ENCODE measurements at regions not wholly inside any gene's neighbourhood (a gene's known extent, or its start where the extent isn't known, plus 50 kb on each side); places are given as distances from the start of the nearest gene placed in this dataset.

DNA sequence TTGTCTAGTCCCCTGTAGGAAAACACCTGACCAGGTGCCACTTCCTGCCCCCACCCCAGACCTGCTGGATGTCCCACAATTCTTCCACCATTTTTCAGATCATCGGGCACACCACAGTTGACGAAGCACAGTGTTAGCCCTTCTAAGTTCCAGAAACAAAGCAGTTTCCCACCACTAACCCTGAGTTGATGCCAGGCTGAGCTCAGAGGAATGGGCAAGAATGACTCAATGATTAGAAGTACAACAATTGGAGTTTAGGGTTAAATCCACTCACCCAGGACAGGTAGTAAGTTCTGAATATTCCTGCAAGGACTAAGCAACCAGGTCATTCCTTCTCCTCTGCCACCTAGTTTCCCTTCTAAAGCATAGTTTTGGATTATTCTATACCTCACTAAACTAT is 979.8 kb downstream of the BCL11B start:
- Histone ChIP-seq H3K27ac (ENCODE audit: low read length) (no peak overlapping the region), H3K36me3 (ENCODE audit: control insufficient read depth, insufficient read depth, low read length) (no peaks in the 10 kb centered on the region), H3K4me3 (ENCODE audit: low read length) (no peak overlapping the region), H3K9me3 (ENCODE audit: control insufficient read depth, insufficient read depth, low read length) (no peaks in the 10 kb centered on the region), H3K27me3 (ENCODE audit: control insufficient read depth, insufficient read depth, low read length) (no peaks in the 10 kb centered on the region), H3K4me1 (ENCODE audit: control insufficient read depth, insufficient read depth, low read length) (no peaks in the 10 kb centered on the region)
- TF ChIP-seq, protein P1, sequence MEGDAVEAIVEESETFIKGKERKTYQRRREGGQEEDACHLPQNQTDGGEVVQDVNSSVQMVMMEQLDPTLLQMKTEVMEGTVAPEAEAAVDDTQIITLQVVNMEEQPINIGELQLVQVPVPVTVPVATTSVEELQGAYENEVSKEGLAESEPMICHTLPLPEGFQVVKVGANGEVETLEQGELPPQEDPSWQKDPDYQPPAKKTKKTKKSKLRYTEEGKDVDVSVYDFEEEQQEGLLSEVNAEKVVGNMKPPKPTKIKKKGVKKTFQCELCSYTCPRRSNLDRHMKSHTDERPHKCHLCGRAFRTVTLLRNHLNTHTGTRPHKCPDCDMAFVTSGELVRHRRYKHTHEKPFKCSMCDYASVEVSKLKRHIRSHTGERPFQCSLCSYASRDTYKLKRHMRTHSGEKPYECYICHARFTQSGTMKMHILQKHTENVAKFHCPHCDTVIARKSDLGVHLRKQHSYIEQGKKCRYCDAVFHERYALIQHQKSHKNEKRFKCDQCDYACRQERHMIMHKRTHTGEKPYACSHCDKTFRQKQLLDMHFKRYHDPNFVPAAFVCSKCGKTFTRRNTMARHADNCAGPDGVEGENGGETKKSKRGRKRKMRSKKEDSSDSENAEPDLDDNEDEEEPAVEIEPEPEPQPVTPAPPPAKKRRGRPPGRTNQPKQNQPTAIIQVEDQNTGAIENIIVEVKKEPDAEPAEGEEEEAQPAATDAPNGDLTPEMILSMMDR (IDR thresholded peaks at IDR 0.05): no peak
- 90% methylated on average over 2 of the region's 2 CpGs for WGBS (ENCODE audit: insufficient coverage)
- no peaks in the 10 kb centered on the region for H3K36me3 Mint-ChIP-seq
- no peak overlapping the region for H3K27ac Mint-ChIP-seq
- no peak for DNase-seq
- intact Hi-C loops (cut with micrococcal nuclease): no loop called here
- H3K9me3 Mint-ChIP-seq: no peaks in the 10 kb centered on the region
- H3K4me3 Mint-ChIP-seq: no peak overlapping the region
- H3K4me1 Mint-ChIP-seq: no peaks in the 10 kb centered on the region
- no peak for ATAC-seq
- H3K27me3 Mint-ChIP-seq (ENCODE audit: low read depth in 2 of 2): peaks cover 0 to 3% of the 10 kb centered on the region in 2 donors

DNA sequence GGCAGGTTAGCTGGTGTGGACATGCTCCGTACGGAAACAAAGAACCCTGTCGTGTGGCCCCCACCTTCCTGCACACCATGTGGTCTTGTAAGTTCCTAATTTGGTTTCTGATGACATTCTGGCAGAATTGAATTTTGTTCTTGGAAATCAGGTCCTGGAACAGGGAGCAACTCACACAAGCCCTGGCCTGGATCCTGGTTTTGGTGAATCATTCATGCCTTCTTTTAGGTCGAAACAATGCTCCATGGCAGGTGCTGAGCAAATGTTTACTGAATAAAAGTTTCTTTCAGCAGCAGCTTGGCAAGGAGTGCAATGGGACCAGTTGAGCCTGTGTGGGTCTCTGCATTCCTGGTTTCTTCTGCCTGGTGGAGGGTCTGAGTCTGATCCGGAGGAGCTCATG is 978.4 kb downstream of the BCL11B start:
- Mint-ChIP-seq H3K27me3 (ENCODE audit: low read depth in 2 of 2) (peaks cover 0 to 3% of the 10 kb centered on the region in 2 donors), H3K4me3 (no peak overlapping the region), H3K36me3 (no peaks in the 10 kb centered on the region), H3K4me1 (no peaks in the 10 kb centered on the region), H3K27ac (no peak overlapping the region), H3K9me3 (no peaks in the 10 kb centered on the region)
- ATAC-seq (no peak), DNase-seq (no peak)
- Histone ChIP-seq H3K4me1 (ENCODE audit: control insufficient read depth, insufficient read depth, low read length) (no peaks in the 10 kb centered on the region), H3K9me3 (ENCODE audit: control insufficient read depth, insufficient read depth, low read length) (no peaks in the 10 kb centered on the region), H3K27ac (ENCODE audit: low read length) (no peak overlapping the region), H3K36me3 (ENCODE audit: control insufficient read depth, insufficient read depth, low read length) (no peaks in the 10 kb centered on the region), H3K27me3 (ENCODE audit: control insufficient read depth, insufficient read depth, low read length) (no peaks in the 10 kb centered on the region), H3K4me3 (ENCODE audit: low read length) (no peak overlapping the region)
- TF ChIP-seq, protein P1 (IDR thresholded peaks at IDR 0.05): no peak
- intact Hi-C loops (cut with micrococcal nuclease): no loop called here
- 90% methylated on average over 5 of the region's 5 CpGs for WGBS (ENCODE audit: insufficient coverage)

DNA sequence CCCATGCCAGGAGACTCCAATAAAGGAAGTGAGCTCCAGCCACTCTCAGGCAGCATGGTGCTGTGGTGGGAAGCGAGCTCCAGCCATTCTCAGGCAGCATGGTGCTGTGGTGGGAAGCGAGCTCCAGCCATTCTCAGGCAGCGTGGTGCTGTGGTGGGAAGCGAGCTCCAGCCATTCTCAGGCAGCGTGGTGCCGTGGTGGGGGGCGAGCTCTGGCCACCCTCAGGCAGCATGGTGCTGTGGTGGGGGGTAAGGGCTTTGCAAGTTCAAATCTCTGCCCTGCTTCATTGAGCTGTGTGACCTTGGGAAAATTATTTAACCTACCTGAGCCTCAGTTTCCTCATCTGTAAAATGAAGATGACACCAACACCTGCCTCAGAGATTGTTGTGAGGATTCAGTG is 975.1 kb downstream of the BCL11B start:
- H3K4me1 Mint-ChIP-seq: no peaks in the 10 kb centered on the region
- no peaks in the 10 kb centered on the region for H3K36me3 Mint-ChIP-seq
- peaks cover under 1 to 3% of the 10 kb centered on the region in 2 donors for H3K27me3 Mint-ChIP-seq (ENCODE audit: low read depth in 2 of 2)
- no peaks in the 10 kb centered on the region for H3K4me1 ChIP-seq (ENCODE audit: control insufficient read depth, insufficient read depth, low read length)
- 85% methylated on average over 7 of the region's 7 CpGs for WGBS (ENCODE audit: insufficient coverage)
- no peak for DNase-seq
- no peak overlapping the region for H3K27ac Mint-ChIP-seq
- no peak overlapping the region for H3K4me3 ChIP-seq (ENCODE audit: low read length)
- H3K27me3 ChIP-seq (ENCODE audit: control insufficient read depth, insufficient read depth, low read length): no peaks in the 10 kb centered on the region
- no peak for ATAC-seq
- no peak overlapping the region for H3K27ac ChIP-seq (ENCODE audit: low read length)
- H3K4me3 Mint-ChIP-seq: no peak overlapping the region
- intact Hi-C loops (cut with micrococcal nuclease): no loop called here
- TF ChIP-seq, protein P1 (IDR thresholded peaks at IDR 0.05): no peak
- no peaks in the 10 kb centered on the region for H3K9me3 Mint-ChIP-seq
- no peaks in the 10 kb centered on the region for H3K9me3 ChIP-seq (ENCODE audit: control insufficient read depth, insufficient read depth, low read length)
- H3K36me3 ChIP-seq (ENCODE audit: control insufficient read depth, insufficient read depth, low read length): no peaks in the 10 kb centered on the region

DNA sequence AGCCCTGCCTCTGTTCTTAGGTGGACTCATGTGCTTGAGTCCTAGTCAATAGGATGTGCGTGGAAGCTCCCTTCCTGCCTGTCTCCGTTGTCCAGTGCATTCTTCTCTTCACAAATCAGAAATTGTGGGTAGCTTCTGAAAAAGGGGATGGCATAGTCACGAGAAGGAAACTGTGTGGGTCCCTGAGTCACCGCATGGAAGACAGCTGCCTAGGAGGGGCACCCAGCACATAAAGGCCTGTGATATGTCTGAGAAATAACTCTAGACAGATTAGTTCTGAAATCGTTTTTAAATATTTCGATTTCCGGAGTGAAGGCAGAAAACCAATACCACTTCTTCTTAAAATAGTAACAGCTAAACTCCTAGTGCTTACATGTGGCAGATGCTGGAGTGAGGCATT is 974.4 kb downstream of the BCL11B start:
- Histone ChIP-seq H3K9me3 (ENCODE audit: control insufficient read depth, insufficient read depth, low read length) (no peaks in the 10 kb centered on the region), H3K4me1 (ENCODE audit: control insufficient read depth, insufficient read depth, low read length) (no peaks in the 10 kb centered on the region), H3K27ac (ENCODE audit: low read length) (no peak overlapping the region), H3K36me3 (ENCODE audit: control insufficient read depth, insufficient read depth, low read length) (no peaks in the 10 kb centered on the region), H3K4me3 (ENCODE audit: low read length) (no peak overlapping the region), H3K27me3 (ENCODE audit: control insufficient read depth, insufficient read depth, low read length) (no peaks in the 10 kb centered on the region)
- H3K36me3 Mint-ChIP-seq: no peaks in the 10 kb centered on the region
- WGBS (ENCODE audit: insufficient coverage): 84% methylated on average over 5 of the region's 7 CpGs
- no peak for DNase-seq
- TF ChIP-seq, protein P1 (IDR thresholded peaks at IDR 0.05): no peak
- H3K9me3 Mint-ChIP-seq: no peaks in the 10 kb centered on the region
- no peak for ATAC-seq
- H3K27ac Mint-ChIP-seq: no peak overlapping the region
- H3K4me3 Mint-ChIP-seq: no peak overlapping the region
- peaks cover 0 to 7% of the 10 kb centered on the region in 2 donors for H3K27me3 Mint-ChIP-seq (ENCODE audit: low read depth in 2 of 2)
- intact Hi-C loops (cut with micrococcal nuclease): no loop called here
- H3K4me1 Mint-ChIP-seq: no peaks in the 10 kb centered on the region
